ENCODE measurements at regions not wholly inside any gene's neighbourhood (a gene's known extent, or its start where the extent isn't known, plus 50 kb on each side); places are given as distances from the start of the nearest gene placed in this dataset.
"Not testable (repeated sequence)": the region's sequence is repeated elsewhere in the genome, so short reads cannot be mapped to it uniquely, and the experiment has no call there.

DNA sequence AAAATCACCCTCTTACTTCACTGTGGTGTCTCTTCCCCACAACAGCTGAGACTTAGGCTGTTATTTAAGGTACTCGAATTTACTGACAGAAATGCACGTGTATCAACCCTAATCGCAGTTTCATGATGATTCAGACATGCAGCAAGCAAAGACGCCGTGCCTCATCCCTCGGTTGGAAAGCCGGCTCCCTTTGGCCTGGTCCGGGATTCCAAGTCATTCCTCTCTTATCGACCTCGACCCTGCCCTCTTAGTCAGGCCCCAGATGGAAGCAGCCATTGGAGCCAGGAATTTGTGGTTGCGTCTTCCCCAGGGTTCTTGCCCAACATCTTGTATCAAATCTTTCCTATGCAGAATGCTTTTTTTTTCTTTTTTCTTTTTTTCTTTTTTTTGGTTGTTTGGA lies 229.5 kb downstream of the GATA3 start:
- DNase-seq: no peak

DNA sequence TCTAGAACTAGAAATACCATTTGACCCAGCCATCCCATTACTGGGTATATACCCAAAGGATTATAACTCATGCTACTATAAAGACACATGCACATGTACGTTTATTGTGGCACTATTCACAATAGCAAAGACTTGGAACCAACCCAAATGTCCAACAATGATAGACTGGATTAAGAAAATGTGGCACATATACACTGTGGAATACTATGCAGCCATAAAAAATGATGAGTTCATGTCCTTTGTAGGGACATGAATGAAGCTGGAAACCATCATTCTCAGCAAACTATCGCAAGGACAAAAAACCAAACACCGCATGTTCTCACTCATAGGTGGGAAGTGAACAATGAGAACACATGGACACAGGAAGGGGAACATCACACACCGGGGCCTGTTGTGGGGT lies 231.5 kb downstream of the GATA3 start:
- DNase-seq: not testable (repeated sequence)

DNA sequence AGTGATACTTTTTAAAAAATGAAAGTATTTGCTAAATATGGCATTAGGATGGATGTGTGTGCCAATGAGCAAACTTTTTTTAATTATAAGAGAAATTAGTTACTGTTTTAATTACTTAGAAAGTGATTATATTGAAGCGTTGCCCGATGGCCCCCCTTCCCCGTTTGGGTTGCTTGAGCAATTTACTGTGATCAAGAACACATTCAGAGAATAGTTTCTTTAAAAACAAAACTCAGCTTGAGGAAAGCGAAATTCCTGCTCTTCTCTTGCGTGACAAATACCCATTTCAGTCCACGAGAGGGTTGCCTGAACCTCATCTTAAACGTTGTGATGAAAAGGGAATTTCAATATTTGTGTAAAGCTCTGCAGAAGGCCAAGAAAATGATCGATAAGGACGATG lies 234.1 kb downstream of the GATA3 start:
- DNase-seq: no peak

DNA sequence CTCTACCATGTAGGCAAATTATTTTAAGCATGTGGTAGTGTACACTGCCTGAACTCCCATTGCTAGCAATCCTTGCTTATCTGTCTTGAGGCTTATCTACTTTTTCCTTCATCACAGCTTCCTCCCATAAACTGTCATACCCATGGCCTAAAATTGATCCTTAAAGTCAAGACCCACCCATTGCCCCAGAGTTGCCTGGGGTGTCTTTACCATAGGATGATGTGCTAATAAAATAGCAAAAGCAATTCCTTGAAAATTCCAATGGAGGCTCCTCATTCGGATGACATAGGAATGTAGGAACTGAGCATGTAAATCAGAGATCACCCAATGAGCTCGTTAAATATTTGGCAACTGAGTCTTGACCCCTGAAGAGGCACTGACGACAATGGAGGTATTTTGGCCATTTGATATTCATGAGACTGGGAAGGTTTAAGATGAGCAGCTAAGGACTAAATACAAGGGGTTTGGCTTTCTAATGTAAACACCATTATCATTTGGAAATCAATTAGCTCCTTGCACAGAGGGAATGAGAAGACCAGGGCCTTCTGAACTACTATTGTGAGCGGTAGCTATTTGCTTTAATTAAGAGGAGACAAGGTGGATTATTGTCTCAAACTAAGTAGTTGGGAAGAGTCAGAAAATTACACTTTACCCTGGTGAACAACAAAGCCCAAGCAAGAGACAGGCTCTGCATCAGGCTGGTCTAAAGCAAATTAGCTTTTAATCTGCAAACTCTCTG lies 234.9 kb downstream of the GATA3 start:
- DNase-seq: no peak

DNA sequence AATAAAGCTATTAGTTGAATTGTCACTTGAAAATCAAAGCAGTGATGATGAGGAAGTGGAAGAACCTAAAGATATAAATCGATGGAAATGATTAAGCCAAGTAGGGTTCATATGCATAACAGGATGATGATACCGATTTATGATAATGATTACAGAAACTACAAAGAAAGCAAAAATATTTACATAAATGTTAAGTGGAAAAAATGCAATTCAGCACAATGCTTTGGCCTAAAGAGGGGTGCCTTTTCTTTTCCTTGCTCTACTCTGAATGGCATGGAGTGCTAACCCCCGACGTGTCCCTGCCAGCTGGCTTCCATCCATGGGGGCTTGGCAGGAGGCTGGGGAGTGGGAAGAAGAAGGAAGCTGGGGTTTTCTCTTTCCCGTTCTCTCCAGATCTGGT lies 240.3 kb downstream of the GATA3 start:
- no peak for DNase-seq

DNA sequence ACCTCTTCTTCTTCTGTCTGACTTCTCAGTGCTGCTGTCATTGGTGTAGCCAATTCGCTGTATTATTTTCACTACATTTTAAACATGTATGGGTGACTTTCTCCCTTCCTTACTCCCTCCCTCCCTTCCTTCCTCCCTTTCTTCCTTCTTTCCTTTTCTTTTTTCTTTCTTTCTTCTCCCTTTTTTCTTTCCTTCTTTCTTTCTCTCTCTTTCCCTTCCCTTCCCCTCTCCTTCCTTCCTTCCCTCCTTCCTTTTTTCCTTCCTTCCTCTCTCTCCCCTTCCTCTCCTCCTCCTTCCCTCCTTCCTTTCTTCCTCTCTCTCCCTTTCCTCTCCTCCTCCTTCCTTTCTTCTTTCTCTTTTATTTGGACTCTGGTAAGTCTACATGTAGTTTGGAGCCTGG lies 240.8 kb downstream of the GATA3 start:
- DNase-seq: no peak

DNA sequence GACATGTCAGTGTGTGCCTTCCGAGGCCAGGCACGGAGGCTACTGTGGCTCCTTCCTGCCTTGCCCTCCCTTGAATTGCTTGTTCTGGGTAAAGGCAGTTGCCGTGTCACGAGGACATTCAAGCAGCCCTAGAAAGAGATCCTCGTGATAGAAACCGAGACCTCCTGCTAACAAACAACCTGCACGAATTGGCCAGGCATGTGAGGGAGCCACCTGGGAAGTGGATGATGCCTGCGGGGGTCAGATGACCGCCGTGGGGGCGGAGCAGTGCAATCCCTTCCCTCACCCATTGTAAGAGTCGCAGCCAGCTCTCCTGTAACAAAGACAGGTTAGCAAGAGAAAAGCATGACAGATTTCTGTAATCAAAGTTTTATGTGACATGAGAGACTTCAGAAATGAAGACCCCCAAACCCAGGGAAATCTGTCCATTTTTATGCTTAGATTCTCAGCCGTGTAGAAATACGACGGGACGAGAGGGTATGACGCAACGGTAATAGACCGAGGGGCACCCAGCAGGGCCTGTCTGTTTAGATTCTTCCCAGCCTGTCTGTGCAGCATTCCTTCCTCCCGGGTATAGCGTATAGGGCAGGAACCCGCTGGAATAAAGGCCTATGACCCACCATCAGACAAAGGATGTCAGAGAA lies 241.7 kb downstream of the GATA3 start:
- no peak for DNase-seq

DNA sequence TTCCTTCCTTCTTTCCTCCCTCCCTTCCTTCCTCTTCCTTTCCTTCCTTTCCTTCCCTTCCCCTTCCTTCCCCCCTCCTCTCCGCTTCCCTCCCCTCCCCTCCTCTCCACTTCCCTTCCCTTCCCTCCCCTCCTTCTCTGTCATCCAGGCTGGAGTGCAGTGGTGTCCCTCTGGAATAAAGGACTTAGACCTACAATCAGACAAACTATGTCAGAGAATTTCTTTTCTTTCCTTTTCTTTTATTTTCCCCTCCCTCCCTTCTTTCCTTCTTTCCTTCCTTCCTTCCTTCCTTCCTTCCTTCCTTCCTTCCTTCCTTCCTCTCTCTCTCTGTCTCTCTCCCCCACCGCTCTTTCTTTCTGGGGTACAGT lies 242.2 kb downstream of the GATA3 start:
- DNase-seq: no peak

DNA sequence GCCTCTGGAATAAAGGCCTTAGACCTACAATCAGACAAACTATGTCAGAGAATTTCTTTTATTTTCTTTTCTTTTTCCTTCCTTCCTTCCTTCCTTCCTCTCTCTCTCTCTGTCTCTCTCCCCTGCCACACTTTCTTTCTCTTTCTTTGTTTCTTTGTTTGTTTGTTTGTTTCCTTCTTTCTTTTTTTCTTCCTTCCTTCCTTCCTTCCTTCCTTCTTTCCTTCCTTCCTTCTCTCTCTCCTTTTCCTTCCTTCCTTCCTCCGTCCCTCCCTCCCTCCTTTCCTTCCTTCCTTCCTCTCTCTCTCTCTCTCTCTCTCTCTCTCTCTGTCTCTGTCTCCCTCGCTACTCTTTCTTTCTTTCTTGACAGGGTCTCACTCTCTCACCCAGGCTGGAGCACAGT lies 242.6 kb downstream of the GATA3 start:
- no peak for DNase-seq

DNA sequence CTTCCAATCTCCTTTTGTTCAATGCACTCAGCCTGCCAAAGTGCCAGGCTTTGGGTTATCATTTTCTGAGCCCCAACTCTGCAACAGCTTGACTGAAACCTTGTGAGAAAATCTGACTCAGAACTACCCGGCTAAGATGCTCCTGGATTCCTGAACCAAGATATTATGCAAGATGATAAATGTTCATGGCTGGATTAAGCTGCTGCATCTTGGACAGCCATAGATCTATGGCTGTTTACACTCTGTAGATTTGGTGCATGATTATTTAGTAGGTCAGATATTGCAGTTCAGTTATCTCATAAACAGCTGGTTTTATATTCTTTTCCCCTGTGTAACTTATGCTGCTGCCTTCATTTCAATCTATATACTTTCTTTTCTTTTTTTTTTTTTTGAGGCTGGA lies 243.5 kb downstream of the GATA3 start:
- no peak for DNase-seq

DNA sequence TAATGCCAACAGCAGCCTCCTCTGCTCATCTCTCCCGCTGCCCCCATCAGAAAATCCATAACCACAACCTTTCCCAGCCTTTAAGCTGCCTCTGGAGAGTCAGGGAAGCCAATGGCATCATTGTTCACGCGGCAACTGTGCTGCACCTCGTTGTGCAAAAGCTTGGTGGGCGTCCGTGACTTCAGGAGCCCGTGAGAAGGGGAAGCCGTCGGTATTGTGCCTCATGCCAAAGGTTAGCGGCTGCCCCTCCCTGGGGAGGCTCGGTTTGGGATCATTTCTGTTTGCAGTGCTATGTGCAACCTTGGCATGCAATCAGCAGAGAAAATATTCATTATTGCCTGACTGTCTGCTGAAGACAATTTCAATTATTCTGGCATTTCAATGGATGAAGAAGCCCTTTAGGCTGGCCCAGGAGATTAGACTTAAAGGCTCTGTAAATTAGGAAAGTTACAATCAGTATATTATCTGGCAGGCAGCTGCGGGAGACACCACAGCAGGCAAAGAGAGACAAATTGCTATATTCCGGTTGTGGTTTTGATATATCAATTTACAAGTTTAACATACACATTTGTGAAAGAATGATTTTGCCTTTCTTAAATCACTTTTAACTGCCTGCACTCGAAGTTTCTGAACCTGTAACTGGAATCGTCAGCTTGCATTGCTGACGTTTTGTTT lies 244.5 kb downstream of the GATA3 start:
- no peak for DNase-seq

DNA sequence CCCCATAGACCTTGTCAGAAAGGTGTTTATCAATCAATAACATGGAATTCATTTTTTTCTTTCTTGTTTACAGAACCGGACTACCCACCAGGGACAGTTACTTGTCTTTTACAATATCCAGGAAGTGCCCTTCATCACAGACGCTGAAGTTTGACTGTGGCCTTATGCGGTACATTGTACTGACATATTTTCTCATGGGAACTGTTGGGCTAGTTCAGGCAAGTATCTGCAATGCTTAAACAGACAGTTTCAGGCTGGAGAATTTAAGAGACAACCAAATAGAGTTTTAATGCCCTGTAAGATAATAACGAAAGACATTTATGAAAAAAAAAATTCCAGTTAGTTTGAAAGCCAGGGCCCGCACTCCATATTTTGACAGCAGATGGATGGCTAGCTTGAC lies 246.4 kb downstream of the GATA3 start:
- DNase-seq: no peak

DNA sequence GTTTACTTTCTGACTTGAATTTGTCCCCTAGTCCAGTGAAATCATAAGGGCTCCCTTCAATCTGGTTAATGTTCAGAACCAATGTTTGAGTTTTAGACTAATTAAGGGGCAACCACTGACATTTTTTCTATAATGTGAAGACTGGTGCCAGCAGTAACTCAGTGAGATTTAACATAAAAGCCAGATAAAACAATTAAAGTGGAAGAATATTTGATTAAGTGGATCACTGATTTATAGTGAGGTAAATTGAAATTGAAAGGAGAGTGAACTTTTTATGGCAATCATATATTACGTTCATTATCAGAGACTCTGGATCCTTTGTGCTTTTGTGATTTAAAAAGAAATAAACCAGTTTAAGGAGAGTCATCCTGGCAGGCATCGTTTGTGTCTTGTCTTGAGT lies 246.8 kb downstream of the GATA3 start:
- DNase-seq: no peak

DNA sequence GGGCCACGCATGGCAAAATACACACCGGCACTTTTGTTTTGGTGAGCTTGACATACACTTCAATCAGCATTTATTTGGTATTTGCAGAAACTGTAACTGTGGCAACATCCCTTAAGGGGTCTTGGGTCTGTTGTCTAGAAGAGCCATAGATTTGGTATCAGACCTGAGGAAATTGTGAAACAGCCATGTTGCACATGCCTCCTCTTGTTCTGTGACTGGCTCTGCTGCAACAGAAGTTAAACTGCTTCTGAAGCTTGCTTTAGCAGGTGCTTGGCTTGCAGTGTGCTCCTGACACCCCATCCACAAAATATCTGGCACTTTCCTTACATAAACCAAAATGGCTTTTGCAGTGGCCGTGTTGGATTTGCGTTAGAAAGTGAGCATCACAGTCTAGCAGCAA lies 247.3 kb downstream of the GATA3 start:
- no peak for DNase-seq

DNA sequence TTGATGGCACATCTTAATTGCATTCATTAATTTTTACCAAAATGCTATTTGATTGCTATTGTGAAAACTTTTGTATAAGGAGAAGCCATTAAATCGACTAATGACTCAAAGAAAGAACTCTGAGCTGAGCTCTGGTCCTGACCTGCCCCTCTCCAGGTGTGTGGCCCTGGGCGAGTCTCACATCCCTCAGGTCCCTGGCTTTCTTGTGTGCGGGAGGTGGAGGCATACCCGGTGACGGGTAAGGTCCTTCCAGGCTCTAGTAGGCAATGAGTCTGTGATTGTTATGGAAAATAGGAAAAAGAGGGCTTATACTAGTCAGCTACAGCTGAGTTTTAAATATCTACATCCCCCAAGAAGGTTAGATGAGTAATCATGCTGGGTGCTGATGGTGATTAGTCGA lies 248.1 kb downstream of the GATA3 start:
- DNase-seq: no peak

DNA sequence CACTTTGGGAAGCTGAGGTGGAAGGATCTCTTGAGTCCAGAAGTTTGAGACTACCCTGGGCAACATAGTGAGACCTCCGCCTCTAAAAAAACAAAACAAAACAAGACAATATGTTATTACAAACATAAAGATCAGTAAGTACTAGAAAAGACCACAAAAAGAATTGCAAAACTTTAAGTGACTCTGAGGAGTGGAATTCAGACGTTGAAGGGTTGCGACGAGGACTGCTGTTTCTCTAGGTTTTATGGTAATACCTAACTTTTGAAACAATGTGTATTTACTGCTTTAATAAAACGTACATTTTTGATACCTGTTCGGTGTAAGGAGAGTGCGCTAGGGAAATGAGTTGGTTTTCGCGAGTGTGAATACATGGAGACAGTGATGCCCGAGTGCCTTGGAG lies 250.4 kb downstream of the GATA3 start:
- no peak for DNase-seq

DNA sequence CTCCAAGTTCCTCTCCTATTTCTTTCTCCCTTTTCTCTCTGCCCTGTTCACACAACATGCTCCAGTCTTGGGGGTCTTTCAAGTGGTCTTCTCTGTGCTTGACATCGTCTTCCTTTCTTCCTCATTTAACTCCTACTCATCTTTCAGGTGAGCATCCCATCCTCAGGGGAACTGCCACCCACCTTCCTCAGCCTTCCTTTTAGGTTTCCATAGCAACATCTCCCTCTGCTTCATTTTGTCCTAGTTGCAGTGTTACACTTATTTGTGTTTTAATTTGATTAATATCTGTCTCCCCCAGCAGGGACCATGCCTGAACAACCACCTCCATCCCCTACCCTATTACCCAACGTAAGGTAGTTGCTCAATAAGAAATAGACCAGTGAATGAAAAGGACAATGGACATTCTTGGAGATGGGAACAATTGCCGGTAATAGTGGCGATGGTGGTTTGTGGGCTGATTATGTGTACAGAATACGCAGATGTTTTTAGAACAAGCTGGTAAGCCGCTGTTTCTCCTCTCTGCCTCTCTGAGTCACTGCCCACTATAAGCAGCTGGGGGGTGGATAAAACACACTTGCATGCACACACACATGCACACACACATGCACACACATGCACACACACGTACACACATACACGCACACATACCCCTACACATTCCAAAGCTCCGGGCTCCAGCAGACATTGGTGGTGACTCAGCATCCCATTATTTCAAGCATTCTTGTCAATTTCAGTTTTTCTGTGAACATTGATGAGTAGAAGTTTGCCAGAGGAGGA lies 251.6 kb downstream of the GATA3 start:
- DNase-seq: no peak

DNA sequence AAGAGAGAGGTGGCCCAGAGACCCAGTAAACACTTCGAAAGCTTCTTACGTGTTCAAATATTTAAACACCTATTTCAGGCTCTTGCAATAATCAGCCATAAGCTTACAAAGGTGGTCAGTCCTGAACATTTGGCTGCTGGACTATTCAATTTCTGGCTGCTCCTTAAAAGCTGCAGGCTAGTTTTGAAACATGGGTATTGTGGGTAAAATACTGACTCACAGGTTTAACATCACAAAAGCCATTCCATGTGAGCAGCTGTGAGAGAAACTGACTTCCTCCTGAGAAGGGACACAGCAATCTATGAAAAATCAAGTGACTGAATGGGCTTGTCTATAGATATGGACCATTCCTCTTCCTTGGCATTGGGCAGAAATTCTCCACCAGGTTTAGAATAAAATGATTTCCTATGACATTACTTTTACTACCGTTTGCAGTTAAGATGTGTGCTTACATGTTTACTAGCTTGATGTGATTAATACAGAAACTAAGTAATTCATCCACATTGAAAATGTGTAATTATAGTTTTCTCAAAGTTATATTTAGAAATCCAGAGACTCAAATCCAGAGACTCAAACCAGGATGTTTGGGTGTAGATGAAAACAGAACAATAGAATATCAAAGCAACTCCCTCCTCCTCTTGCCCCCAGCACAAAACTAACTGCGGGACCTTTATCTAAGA lies 252.3 kb downstream of the GATA3 start:
- no peak for DNase-seq

DNA sequence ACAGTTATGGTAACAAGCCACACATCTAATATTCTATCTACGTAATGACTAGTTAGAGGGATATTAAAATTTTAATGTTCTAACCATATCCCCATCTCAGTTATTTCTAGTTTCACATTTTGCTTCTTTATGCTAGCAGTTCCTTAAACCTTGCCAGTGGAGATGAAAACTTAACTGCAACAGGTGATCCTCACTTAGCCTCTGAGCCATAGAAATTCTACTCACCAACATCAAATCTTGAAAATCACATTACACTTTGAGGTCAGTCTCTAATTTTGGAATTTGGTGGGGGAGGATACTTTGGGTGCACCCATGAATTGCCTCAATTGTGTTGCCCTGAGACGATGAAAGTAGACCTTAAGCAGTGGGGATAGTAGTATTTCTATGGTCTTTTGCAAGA lies 256.4 kb downstream of the GATA3 start:
- DNase-seq: no peak

DNA sequence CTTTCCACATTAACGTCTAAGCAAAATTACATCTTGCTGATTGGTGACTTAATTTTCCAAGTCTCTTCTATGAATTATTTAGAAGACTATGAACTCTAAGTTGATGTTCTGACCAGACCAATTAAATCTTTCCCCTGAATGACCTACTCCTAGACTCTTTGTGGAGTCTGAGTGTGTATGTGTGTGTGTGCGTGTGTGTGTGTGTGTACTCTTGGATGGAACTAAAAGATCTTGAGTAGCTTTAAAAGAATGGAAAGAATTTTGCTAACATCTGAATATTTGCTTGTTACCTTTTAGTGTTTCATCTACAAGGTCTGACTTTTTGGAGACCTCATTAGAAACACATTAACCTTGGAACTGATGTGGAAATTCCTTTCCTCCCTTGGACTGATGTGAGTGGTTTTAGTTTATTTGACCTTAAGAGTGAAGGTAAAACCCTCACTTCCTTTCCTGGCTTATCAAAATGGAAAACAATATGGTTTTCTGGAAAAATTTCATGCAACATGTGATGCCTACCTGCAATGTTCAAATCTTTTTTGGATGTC lies 257.1 kb downstream of the GATA3 start:
- DNase-seq: no peak

DNA sequence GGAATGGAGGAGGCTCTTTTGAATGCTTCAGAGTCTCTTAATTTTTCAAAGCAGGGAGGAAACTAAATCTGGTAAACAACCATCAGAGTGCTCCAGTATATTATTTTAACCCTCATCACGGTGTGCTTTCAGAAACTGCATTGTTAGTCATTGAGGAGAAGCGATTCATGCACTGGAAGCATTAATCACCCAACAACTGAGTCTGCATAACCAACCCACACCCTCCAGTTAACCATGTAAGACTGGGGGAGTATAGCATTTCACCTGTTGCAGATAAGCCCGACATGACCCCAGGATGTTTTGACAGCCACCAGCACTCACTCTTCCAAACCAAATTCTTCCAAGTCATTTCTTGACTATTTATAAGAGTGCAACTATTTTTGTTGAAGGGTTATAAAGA lies 257.6 kb downstream of the GATA3 start:
- DNase-seq: no peak

DNA sequence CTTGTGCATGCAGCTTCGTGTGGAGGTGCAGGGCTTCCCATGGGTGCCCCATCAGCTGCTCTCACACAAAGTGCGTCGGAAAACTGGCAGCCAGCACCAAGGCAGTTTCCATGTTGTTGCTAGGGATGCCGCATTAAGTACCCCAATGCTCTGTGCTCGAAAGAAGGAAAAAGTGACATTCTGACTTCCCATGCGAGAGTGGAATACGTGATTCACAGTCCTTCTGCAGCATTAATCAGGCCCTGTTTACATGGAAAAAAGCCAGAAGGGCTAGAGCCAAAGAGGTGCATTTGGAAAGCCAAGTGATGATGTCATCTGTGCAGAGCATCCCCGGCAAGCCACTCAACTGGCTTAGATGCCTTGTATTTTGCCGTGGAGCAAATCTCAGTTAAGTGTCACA lies 258.3 kb downstream of the GATA3 start:
- DNase-seq: no peak

DNA sequence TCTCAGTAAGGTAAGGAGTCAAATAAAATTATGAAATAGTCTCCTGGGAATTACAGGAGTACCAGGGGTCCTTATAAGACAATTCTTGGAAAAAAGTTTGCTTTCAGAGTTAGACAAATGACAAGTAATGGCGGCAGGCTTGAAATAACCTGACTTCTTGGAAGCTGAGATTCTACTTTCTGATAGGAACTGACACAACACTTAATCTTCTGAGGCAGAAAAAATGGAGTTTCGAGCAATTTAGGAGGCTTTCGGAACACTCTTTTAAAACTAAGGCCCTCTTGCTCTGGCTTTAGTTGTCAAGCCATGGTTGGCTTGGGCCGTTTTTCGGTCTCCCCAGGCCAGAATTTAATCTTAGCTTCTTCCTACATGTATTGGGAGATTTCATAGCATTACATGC lies 260.0 kb downstream of the GATA3 start:
- DNase-seq: no peak
